OCI-LY3 (cell line): ENCODE measurements at regions not wholly inside any gene's neighbourhood (a gene's known extent, or its start where the extent isn't known, plus 50 kb on each side); places are given as distances from the start of the nearest gene placed in this dataset.

Experiments
- EZH2phosphoT487 ChIP-seq: fragments of 200-600 bp; shearing (Covaris generic); IDR thresholded peaks from 2 replicates; pipeline ENCODE4 v1.6.1; 2018; ENCODE audit warnings: antibody characterized with exemption, mixed run types, low read depth
- TF ChIP-seq, protein P1 (sequence below): fragments of 200-600, 300-600 bp; sonication (generic); IDR thresholded peaks from 2 replicates; pipeline ENCODE4 v1.5.1; 2014; ENCODE audit warnings: antibody characterized with exemption, low read length, low read depth

DNA sequence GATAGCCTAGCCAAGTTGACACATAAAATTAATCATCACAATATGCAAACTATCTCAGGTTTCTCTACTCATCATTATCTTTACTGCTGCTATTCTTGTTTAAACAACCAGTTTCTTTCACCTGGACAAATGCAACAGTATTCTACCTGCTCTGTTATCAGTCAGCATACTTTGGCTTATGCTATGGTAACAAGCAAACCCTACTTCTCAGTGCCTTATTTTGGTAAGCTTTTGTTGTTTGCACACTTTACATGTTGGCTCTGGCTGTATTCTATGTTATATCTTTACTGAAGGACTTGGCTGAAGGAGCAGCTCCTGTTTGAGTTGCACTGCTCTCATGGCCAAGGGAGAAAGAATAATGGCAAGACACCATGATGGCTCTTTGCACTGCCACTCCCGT, 463.1 kb downstream of the EPM2A start:
- TF ChIP-seq, protein P1, sequence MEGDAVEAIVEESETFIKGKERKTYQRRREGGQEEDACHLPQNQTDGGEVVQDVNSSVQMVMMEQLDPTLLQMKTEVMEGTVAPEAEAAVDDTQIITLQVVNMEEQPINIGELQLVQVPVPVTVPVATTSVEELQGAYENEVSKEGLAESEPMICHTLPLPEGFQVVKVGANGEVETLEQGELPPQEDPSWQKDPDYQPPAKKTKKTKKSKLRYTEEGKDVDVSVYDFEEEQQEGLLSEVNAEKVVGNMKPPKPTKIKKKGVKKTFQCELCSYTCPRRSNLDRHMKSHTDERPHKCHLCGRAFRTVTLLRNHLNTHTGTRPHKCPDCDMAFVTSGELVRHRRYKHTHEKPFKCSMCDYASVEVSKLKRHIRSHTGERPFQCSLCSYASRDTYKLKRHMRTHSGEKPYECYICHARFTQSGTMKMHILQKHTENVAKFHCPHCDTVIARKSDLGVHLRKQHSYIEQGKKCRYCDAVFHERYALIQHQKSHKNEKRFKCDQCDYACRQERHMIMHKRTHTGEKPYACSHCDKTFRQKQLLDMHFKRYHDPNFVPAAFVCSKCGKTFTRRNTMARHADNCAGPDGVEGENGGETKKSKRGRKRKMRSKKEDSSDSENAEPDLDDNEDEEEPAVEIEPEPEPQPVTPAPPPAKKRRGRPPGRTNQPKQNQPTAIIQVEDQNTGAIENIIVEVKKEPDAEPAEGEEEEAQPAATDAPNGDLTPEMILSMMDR: no peak
- no peak for TF ChIP-seq EZH2phosphoT487
